Keratinocyte (primary cell): ENCODE measurements at regions not wholly inside any gene's neighbourhood (a gene's known extent, or its start where the extent isn't known, plus 50 kb on each side); places are given as distances from the start of the nearest gene placed in this dataset.
A peak's percentile ranks its signal among the peaks of the same experiment; 100 is the strongest.

Source experiments
- DNase-seq: peaks from one replicate; pipeline ENCODE4 v3.0.0-alpha.2; 2011; ENCODE audit warnings: low read depth, missing footprints, low spot score
- FAIRE-seq: peaks from 2 replicates; lab custom pipeline; 2011; peaks lifted over from hg19 to GRCh38; lab: Jason Lieb, UNC
- H2AFZ ChIP-seq: 2 replicates; pipeline ENCODE4 v1.6.0; 2012; ENCODE audit warnings: low read length, control low read depth, inconsistent platforms; ENCODE audit not compliant: control insufficient read depth
- H3K27ac ChIP-seq: 2 replicates; pipeline ENCODE4 v1.5.1; 2011; ENCODE audit warnings: low read length; ENCODE audit not compliant: control insufficient read depth, insufficient read depth
- H3K27me3 ChIP-seq: 3 replicates; pipeline ENCODE4 v1.6.0; 2011; ENCODE audit warnings: low read length; ENCODE audit not compliant: control insufficient read depth, insufficient read depth; ENCODE audit errors: extremely low read depth
- H3K36me3 ChIP-seq, 2 experiments: 2 replicates in 1 of 2; 3 replicates in 1 of 2; pipeline ENCODE4 v1.5.1; 2011; ENCODE audit warnings: low read length in 2 of 2, mild to moderate bottlenecking in 1 of 2; ENCODE audit not compliant: control insufficient read depth in 2 of 2, insufficient read depth in 2 of 2; ENCODE audit errors: extremely low read depth in 1 of 2
- H3K4me1 ChIP-seq: 3 replicates; pipeline ENCODE4 v1.5.1; 2011; ENCODE audit warnings: low read length; ENCODE audit not compliant: control insufficient read depth, insufficient read depth; ENCODE audit errors: extremely low read depth
- H3K4me2 ChIP-seq: 3 replicates; pipeline ENCODE4 v1.6.0; 2011; ENCODE audit warnings: low read depth, low read length; ENCODE audit not compliant: control insufficient read depth, insufficient read depth; ENCODE audit errors: extremely low read depth
- H3K4me3 ChIP-seq, 3 experiments: fragments of 200-600 bp in 1 of 3; sonication (generic) in 1 of 3; 2 replicates in 2 of 3; 3 replicates in 1 of 3; pipeline ENCODE4 v1.5.1; 2011 to 2016; ENCODE audit warnings: low read length in 3 of 3, mild to moderate bottlenecking in 3 of 3, control low read depth in 2 of 3, inconsistent platforms in 1 of 3, low read depth in 1 of 3, mixed read lengths in 1 of 3, mixed run types in 1 of 3, moderate library complexity in 1 of 3; ENCODE audit not compliant: control insufficient read depth in 2 of 3, insufficient read depth in 2 of 3; ENCODE audit errors: extremely low read depth in 1 of 3
- H3K79me2 ChIP-seq: 2 replicates; pipeline ENCODE4 v1.6.0; 2012; ENCODE audit warnings: low read length; ENCODE audit not compliant: control insufficient read depth, insufficient read depth
- H3K9ac ChIP-seq: 3 replicates; pipeline ENCODE4 v1.6.0; 2011; ENCODE audit warnings: low read length; ENCODE audit not compliant: control insufficient read depth, insufficient read depth; ENCODE audit errors: extremely low read depth
- H3K9me1 ChIP-seq: 3 replicates; pipeline ENCODE4 v1.6.0; 2011; ENCODE audit warnings: low read length; ENCODE audit not compliant: control insufficient read depth, insufficient read depth; ENCODE audit errors: extremely low read depth
- H3K9me3 ChIP-seq: 2 replicates; pipeline ENCODE4 v1.5.1; 2012; ENCODE audit warnings: low read depth, low read length; ENCODE audit not compliant: control insufficient read depth
- H4K20me1 ChIP-seq: 3 replicates; pipeline ENCODE4 v1.6.0; 2011; ENCODE audit warnings: low read length; ENCODE audit not compliant: control insufficient read depth, insufficient read depth; ENCODE audit errors: extremely low read depth
- EZH2 ChIP-seq: IDR thresholded peaks from one replicate; pipeline ENCODE4 v1.6.1; 2012; ENCODE audit warnings: inconsistent platforms, mild to moderate bottlenecking, low read length, moderate library complexity
- dilution Hi-C: fragments of 300-500 bp; cut with MboI; formaldehyde crosslinking; loops from one replicate; pipeline ENCODE4 v1.7.0; 2020; ENCODE audit warnings: low sequenced_read_pairs; ENCODE audit not compliant: extremely low pct_ligation_motif_present
- TF ChIP-seq, protein P1 (sequence below), 3 experiments: IDR thresholded peaks in 1 of 3; conservative IDR thresholded peaks in 1 of 3; optimal IDR thresholded peaks in 1 of 3; 2 replicates in 2 of 3; 3 replicates in 1 of 3; pipeline versions ENCODE3 to v1.5.1; 2011; ENCODE audit warnings: low read length in 3 of 3, mild to moderate bottlenecking in 3 of 3, moderate library complexity in 2 of 3, control low read depth in 1 of 3, inconsistent platforms in 1 of 3; ENCODE audit not compliant: insufficient read depth in 2 of 3; ENCODE audit errors: extremely low read depth in 1 of 3

DNA sequence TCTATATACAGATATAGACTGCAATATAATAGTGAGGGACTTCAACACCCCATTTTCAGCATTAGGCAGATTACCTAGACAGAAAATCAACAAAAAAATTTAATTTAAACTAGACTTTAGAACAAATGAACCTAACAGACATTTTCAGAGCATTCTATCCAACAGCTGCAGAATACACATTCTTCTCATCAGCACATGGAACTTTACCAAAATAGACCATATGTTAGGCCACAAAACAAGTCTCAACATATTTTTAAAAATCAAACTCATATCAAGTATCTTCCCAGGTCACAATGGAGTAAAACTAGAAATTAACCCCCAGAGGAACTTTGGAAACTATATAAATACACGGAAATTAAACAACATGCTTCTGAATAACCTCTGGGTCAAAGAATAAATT lies 169.6 kb downstream of the MTERF1 start:
- TF ChIP-seq EZH2, result no peak
- TF ChIP-seq, protein P1, sequence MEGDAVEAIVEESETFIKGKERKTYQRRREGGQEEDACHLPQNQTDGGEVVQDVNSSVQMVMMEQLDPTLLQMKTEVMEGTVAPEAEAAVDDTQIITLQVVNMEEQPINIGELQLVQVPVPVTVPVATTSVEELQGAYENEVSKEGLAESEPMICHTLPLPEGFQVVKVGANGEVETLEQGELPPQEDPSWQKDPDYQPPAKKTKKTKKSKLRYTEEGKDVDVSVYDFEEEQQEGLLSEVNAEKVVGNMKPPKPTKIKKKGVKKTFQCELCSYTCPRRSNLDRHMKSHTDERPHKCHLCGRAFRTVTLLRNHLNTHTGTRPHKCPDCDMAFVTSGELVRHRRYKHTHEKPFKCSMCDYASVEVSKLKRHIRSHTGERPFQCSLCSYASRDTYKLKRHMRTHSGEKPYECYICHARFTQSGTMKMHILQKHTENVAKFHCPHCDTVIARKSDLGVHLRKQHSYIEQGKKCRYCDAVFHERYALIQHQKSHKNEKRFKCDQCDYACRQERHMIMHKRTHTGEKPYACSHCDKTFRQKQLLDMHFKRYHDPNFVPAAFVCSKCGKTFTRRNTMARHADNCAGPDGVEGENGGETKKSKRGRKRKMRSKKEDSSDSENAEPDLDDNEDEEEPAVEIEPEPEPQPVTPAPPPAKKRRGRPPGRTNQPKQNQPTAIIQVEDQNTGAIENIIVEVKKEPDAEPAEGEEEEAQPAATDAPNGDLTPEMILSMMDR (optimal IDR thresholded peaks at IDR 0.05 in 1 of 3, IDR thresholded peaks at IDR 0.05 in 1 of 3, conservative IDR thresholded peaks at IDR 0.05 in 1 of 3; ENCODE audit: extremely low read depth in 1 of 3, insufficient read depth in 2 of 3, low read length in 3 of 3), result no peak
- H3K4me1 ChIP-seq, result peaks cover 2% of the 10 kb centered on the region
- H2AFZ ChIP-seq, result no peak overlapping the region
- H3K79me2 ChIP-seq, result no peaks in the 10 kb centered on the region
- no peak overlapping the region for H3K27ac ChIP-seq
- H4K20me1 ChIP-seq, result no peaks in the 10 kb centered on the region
- dilution Hi-C loops, result no loop called here
- no peaks in the 10 kb centered on the region for H3K27me3 ChIP-seq
- H3K4me2 ChIP-seq, result no peak overlapping the region
- H3K9me1 ChIP-seq, result no peaks in the 10 kb centered on the region
- no peak overlapping the region for H3K9ac ChIP-seq
- H3K9me3 ChIP-seq, result no peaks in the 10 kb centered on the region
- FAIRE-seq (no peak), DNase-seq (peak; percentile 7)
- no peak overlapping the region for H3K4me3 ChIP-seq
- no peaks in the 10 kb centered on the region for H3K36me3 ChIP-seq

DNA sequence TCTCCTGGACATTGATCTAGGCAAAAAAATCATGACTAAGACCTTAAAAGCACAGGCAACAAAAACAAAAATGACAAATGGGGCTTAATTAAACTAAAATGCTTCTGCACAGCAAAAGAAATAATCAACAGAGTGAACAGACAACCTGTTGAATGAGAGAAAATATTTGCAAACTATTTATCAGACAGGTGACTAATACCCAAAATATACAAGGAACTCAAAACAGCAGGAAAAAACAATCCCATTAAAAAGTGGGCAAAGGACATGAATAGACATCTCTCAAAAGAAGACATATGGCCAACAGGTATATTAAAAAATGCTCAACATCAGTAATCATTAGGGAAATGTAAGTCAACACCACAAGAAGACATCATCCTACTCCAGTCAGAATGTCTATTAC lies 166.8 kb downstream of the MTERF1 start:
- dilution Hi-C loops, result no loop called here
- no peaks in the 10 kb centered on the region for H3K79me2 ChIP-seq
- no peak overlapping the region for H3K4me3 ChIP-seq
- no peak overlapping the region for H3K27ac ChIP-seq
- no peak overlapping the region for H3K4me2 ChIP-seq
- no peaks in the 10 kb centered on the region for H3K9me3 ChIP-seq
- TF ChIP-seq, protein P1 (optimal IDR thresholded peaks at IDR 0.05 in 1 of 3, IDR thresholded peaks at IDR 0.05 in 1 of 3, conservative IDR thresholded peaks at IDR 0.05 in 1 of 3; ENCODE audit: extremely low read depth in 1 of 3, insufficient read depth in 2 of 3, low read length in 3 of 3), result no peak
- no peak for TF ChIP-seq EZH2
- peak; percentile 74 for FAIRE-seq
- H3K36me3 ChIP-seq, result no peaks in the 10 kb centered on the region
- no peak overlapping the region for H2AFZ ChIP-seq
- peak; percentile 13 for DNase-seq
- peaks cover 10% of the 10 kb centered on the region for H3K4me1 ChIP-seq
- H4K20me1 ChIP-seq, result no peaks in the 10 kb centered on the region
- no peaks in the 10 kb centered on the region for H3K9me1 ChIP-seq
- H3K9ac ChIP-seq, result no peak overlapping the region
- no peaks in the 10 kb centered on the region for H3K27me3 ChIP-seq
